Upper lobe of left lung (tissue), 6 donors: ENCODE measurements at regions not wholly inside any gene's neighbourhood (a gene's known extent, or its start where the extent isn't known, plus 50 kb on each side); places are given as distances from the start of the nearest gene placed in this dataset.

Experiments
- ATAC-seq, 2 donors: fragments of 200-7000 bp; cut with Tn5 transposase; one replicate each; pipeline ENCODE4 v1.9.1; 2022; ENCODE audit warnings: mild to moderate bottlenecking in 2 of 2, moderate library complexity in 2 of 2; ENCODE audit not compliant: low FRiP score in 2 of 2
- DNase-seq, 2 donors: peaks; one replicate each; pipeline ENCODE4 v3.0.0-alpha.2; 2019 to 2020
- H3K27ac ChIP-seq, 4 donors: fragments of 200-600 bp; sonication (generic); one replicate each; pipeline ENCODE4 v1.5.1; 2016 to 2019
- H3K27me3 ChIP-seq, 4 donors: fragments of 200-600 bp; sonication (generic); one replicate each; pipeline ENCODE4 v1.5.1; 2017 to 2019
- H3K36me3 ChIP-seq, 4 donors: fragments of 200-600 bp; sonication (generic); one replicate each; pipeline ENCODE4 v1.5.1; 2016 to 2019
- H3K4me1 ChIP-seq, 4 donors: fragments of 200-600 bp; sonication (generic); one replicate each; pipeline ENCODE4 v1.5.1; 2018 to 2019
- H3K4me3 ChIP-seq, 4 donors: fragments of 200-600 bp; sonication (generic); one replicate each; pipeline ENCODE4 v1.5.1; 2017 to 2019; ENCODE audit warnings: mild to moderate bottlenecking in 2 of 4, moderate library complexity in 1 of 4
- H3K9me3 ChIP-seq, 4 donors: fragments of 200-600 bp; sonication (generic); one replicate each; pipeline ENCODE4 v1.5.1; 2018 to 2019
- EP300 ChIP-seq, 4 donors: sonication (generic); formaldehyde crosslinking; IDR thresholded peaks; one replicate each; pipeline ENCODE4 v1.5.1; 2017; ENCODE audit warnings: antibody characterized with exemption in 4 of 4, control low read depth in 2 of 4
- POLR2A ChIP-seq, 4 donors: fragments of 450-650 bp; IDR thresholded peaks; one replicate each; pipeline ENCODE4 v1.5.1; 2016 to 2017; ENCODE audit warnings: antibody characterized with exemption in 4 of 4, mild to moderate bottlenecking in 2 of 4
- POLR2AphosphoS5 ChIP-seq, 2 donors: sonication (generic); formaldehyde crosslinking; IDR thresholded peaks; one replicate each; pipeline ENCODE4 v1.5.1; 2017; ENCODE audit warnings: antibody characterized with exemption in 2 of 2
- WGBS, 2 donors: methylation state at CpG; one replicate each; pipeline ENCODE4 v1.1.5; 2017 to 2018; 5-methylcytosine and 5-hydroxymethylcytosine counted together
- TF ChIP-seq, protein P1 (sequence below), 6 experiments: fragments of 450-650 bp in 4 of 6; fragments of 200-600 bp in 2 of 6; sonication (generic) in 2 of 6; IDR thresholded peaks; one replicate each; pipeline ENCODE4 v1.5.1; 2016 to 2019; ENCODE audit warnings: antibody characterized with exemption in 6 of 6
- donor health status: DM: no; HTN: no; CAD: no; lungs with moderate emphysema.
- donor health status: DM: no; HTN: yes; CAD: no; lungs with severe emphysema.

DNA sequence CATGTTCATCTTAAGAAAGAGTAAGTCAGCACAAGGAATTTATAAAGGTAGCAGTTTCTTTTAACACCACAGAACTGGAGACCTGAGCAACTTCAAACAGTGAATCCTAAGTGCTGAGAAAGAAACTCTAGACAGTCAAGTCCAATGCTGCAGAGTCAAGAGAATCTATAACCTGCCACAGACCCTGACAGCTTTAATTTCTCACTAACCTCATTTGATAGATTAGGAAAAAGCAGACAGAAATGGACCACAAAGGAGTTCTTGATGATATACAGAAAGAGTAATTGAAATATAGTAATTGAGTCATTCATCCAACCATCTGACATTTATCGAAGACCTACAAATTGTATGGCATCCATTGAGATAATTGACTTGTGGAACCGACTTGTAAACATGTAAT is 847.0 kb downstream of the SORCS1 start:
- DNase-seq (no peak), ATAC-seq (no peak)
- TF ChIP-seq POLR2AphosphoS5 (IDR thresholded peaks at IDR 0.05): no peak
- TF ChIP-seq POLR2A (IDR thresholded peaks at IDR 0.05): no peak
- TF ChIP-seq, protein P1, sequence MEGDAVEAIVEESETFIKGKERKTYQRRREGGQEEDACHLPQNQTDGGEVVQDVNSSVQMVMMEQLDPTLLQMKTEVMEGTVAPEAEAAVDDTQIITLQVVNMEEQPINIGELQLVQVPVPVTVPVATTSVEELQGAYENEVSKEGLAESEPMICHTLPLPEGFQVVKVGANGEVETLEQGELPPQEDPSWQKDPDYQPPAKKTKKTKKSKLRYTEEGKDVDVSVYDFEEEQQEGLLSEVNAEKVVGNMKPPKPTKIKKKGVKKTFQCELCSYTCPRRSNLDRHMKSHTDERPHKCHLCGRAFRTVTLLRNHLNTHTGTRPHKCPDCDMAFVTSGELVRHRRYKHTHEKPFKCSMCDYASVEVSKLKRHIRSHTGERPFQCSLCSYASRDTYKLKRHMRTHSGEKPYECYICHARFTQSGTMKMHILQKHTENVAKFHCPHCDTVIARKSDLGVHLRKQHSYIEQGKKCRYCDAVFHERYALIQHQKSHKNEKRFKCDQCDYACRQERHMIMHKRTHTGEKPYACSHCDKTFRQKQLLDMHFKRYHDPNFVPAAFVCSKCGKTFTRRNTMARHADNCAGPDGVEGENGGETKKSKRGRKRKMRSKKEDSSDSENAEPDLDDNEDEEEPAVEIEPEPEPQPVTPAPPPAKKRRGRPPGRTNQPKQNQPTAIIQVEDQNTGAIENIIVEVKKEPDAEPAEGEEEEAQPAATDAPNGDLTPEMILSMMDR (IDR thresholded peaks at IDR 0.05): no peak
- TF ChIP-seq EP300 (IDR thresholded peaks at IDR 0.05): no peak
- no peaks in the 10 kb centered on the region for H3K4me1 ChIP-seq
- no peaks in the 10 kb centered on the region for H3K27me3 ChIP-seq
- H3K9me3 ChIP-seq: no peaks in the 10 kb centered on the region
- WGBS, 2 donors: 82 to 91% methylated on average over 2 of the region's 2 CpGs
- no peak overlapping the region for H3K4me3 ChIP-seq
- H3K36me3 ChIP-seq: no peaks in the 10 kb centered on the region
- H3K27ac ChIP-seq: no peak overlapping the region

DNA sequence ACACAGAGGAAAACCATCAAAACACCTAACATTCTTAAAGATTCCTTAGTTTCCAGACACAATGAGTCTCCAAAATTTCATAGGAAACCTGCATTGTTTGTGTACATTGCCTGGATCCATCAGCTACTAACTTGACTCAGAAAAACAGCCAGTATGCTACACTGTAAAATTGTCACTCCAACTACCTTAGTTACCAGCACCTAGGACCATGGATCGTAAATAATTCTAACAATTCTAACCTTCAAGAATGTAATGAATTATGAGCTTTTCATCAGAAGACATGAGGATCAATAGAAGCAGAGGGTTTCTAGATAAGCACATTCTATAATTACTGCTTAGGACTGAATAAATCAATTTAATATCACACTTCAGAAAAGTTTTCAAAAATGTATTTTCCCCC is 851.5 kb downstream of the SORCS1 start:
- no peaks in the 10 kb centered on the region for H3K27me3 ChIP-seq
- H3K4me3 ChIP-seq: no peak overlapping the region
- H3K9me3 ChIP-seq: no peaks in the 10 kb centered on the region
- WGBS, 2 donors: 92 to 97% methylated on average over 1 of the region's 1 CpG
- H3K36me3 ChIP-seq: no peaks in the 10 kb centered on the region
- H3K4me1 ChIP-seq: no peaks in the 10 kb centered on the region
- TF ChIP-seq POLR2A (IDR thresholded peaks at IDR 0.05): no peak
- TF ChIP-seq EP300 (IDR thresholded peaks at IDR 0.05): no peak
- TF ChIP-seq, protein P1 (IDR thresholded peaks at IDR 0.05): no peak
- TF ChIP-seq POLR2AphosphoS5 (IDR thresholded peaks at IDR 0.05): no peak
- DNase-seq: no peak
- ATAC-seq: no peak
- no peak overlapping the region for H3K27ac ChIP-seq

DNA sequence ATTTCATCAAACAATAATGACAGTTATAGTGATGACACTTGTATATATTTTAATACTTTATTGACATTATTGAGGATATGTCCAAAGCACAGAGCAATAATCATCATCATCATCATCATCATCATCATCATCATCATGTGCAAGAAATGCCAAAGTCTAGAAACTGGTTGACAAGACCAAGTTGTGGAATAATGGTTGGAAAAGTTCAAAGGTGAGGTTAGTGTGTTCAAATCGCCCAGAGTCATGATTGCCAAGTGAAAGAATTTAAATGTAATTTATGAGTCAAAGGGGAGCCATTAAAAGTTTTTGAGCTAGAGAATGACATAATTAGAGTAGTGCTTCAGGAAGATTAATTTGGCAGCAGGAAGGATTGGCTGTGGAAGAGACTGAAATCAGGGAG is 852.4 kb downstream of the SORCS1 start:
- 60 to 81% methylated on average over 1 of the region's 1 CpG for WGBS, 2 donors
- H3K4me1 ChIP-seq: no peaks in the 10 kb centered on the region
- H3K4me3 ChIP-seq: no peak overlapping the region
- TF ChIP-seq POLR2A (IDR thresholded peaks at IDR 0.05) (no peak), EP300 (IDR thresholded peaks at IDR 0.05) (no peak), POLR2AphosphoS5 (IDR thresholded peaks at IDR 0.05) (no peak)
- TF ChIP-seq, protein P1 (IDR thresholded peaks at IDR 0.05): no peak
- H3K27ac ChIP-seq: no peak overlapping the region
- H3K9me3 ChIP-seq: no peaks in the 10 kb centered on the region
- no peaks in the 10 kb centered on the region for H3K36me3 ChIP-seq
- no peaks in the 10 kb centered on the region for H3K27me3 ChIP-seq
- ATAC-seq: no peak
- DNase-seq: no peak

DNA sequence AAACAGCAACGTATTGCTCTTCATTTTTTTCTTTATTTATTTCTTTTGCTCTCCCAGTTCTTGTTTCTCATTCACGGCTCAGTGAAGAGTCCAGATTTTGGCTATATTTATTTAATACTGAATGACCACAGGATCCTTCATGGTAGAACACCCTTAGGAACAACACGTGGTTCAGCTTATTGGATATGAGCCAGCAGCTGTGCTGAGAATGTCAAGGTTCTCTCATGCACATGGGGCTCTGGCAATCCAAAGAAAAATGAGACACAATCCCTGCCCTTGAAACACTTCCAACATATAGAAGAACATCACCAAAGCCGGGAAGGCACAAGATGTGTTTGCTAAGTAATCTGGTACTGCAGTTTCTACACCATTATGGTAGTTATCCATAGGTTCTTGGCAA is 852.9 kb downstream of the SORCS1 start:
- H3K36me3 ChIP-seq: no peaks in the 10 kb centered on the region
- DNase-seq (no peak), ATAC-seq (no peak)
- H3K27ac ChIP-seq: no peak overlapping the region
- H3K27me3 ChIP-seq: no peaks in the 10 kb centered on the region
- no peaks in the 10 kb centered on the region for H3K4me1 ChIP-seq
- TF ChIP-seq EP300 (IDR thresholded peaks at IDR 0.05) (no peak), POLR2AphosphoS5 (IDR thresholded peaks at IDR 0.05) (no peak), POLR2A (IDR thresholded peaks at IDR 0.05) (no peak)
- TF ChIP-seq, protein P1 (IDR thresholded peaks at IDR 0.05): no peak
- no peaks in the 10 kb centered on the region for H3K9me3 ChIP-seq
- 62 to 64% methylated on average over 4 of the region's 4 CpGs for WGBS, 2 donors
- H3K4me3 ChIP-seq: no peak overlapping the region

DNA sequence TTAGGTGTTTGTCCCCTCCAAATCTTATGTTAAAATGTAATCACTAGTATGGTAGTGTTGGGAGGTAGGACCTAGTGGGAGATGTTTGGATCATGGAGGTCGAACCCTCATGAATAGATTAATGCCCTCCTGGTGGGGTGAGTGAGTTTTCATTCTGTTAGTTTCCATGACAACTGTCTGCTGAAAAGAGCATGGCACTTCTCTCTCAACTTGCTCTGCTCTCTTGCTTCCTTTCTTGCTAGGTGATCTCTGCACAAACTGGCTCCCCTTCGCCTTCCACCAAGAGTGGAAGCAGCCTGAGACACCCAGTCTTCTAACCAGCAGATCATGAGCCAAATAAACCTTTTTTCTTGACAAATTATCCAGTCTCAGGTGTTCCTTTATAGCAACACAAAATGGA is 853.9 kb downstream of the SORCS1 start:
- ATAC-seq (no peak), DNase-seq (no peak)
- Histone ChIP-seq H3K9me3 (no peaks in the 10 kb centered on the region), H3K4me1 (no peaks in the 10 kb centered on the region), H3K36me3 (no peaks in the 10 kb centered on the region), H3K27ac (no peak overlapping the region), H3K4me3 (no peak overlapping the region), H3K27me3 (no peaks in the 10 kb centered on the region)
- WGBS, 2 donors: 46 to 47% methylated on average over 2 of the region's 2 CpGs
- no peak for TF ChIP-seq POLR2AphosphoS5 (IDR thresholded peaks at IDR 0.05)
- TF ChIP-seq POLR2A (IDR thresholded peaks at IDR 0.05): no peak
- TF ChIP-seq, protein P1 (IDR thresholded peaks at IDR 0.05): no peak
- no peak for TF ChIP-seq EP300 (IDR thresholded peaks at IDR 0.05)
